ENCODE measurements at regions not wholly inside any gene's neighbourhood (a gene's known extent, or its start where the extent isn't known, plus 50 kb on each side); places are given as distances from the start of the nearest gene placed in this dataset.
"Not testable (repeated sequence)": the region's sequence is repeated elsewhere in the genome, so short reads cannot be mapped to it uniquely, and the experiment has no call there.

DNA sequence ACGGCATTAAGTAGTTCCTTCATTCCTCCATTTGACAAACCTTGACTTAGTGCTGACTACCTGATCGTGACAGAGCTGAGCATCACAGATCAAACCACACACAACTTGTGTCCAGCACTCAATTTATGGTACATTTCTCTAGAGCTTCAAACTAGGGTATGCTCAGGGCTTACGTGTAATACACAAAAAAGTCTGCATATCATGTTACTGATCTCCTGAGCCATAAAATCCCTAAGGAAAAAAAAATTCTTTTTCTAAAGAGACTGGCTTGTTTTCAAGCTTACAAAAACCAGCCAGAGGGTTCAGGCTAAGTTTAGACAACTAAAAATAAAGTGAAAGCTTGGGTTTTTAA, 88.0 kb upstream of the ALKAL2 start:
- DNase-seq (ENCODE audit: low read depth), result no peak

DNA sequence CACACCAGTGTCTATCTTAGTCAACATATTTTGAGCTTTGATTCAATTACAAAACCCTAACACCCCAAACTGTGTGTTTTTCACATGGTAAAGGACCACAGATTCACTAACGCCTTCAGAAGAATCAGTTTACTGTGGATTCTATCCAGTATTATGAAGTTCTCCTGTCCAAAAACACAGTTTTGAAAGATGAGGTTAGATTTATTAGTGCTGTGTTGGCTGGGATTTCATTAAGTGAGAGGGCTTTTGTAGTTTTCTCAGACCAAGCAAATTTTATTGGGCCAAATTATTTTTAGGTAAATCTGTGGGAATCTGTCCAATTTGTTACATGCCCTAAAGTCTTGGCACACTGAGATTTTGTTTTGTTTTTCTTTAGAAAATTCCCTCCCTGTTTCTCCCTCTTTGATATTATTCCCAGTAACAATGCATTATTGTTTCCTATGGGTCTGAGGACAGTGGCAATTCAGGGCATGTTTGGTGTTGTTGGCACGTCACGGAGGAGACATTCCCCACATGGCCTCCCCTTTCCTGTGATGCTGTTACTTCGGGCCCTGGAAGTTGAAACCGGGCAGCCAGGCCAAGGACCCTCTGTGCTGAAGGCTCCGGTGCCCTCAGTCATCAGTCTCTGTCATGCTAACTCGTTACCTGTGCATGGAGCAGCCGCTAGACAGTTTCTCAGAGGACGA, 87.5 kb upstream of the ALKAL2 start:
- no peak for DNase-seq (ENCODE audit: low read depth)

DNA sequence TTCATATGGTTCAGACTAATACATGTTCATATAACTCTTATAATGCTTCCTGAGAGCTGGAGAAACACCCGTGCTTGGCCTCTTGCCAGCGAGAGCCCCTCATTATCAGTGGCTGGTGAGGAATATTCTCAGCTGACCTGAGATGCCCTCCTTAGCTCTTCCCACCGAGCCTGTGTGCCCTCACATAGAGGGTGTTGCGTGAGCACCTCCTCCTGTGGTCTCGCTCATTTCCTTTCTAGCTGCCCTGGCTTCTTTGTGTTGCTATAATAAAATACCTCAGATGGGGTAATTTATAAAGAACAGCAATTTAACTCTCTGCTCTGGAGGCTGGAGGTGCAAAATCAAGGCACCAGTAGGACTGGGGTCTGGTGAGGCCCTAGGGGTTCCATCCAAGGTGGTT, 80.5 kb upstream of the ALKAL2 start:
- DNase-seq (ENCODE audit: low read depth), result no peak

DNA sequence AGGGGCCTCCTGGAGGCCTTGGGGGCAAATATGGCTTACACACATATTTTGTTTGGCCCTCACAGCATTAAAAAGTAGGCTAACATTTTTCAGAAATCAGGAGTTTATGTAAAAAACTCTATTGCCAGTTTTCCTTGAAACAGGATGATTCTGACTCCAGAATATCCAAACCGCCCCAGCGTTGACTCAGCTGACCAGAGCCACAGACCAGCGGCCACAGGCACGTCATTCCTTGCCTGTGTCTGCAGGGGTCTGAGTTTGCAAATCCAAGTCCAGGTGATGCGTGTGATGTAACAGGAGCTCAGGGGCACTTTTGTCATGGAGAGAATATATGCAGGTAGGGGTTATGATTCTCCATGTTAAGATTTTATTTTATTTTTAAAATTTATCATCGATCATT, 79.4 kb upstream of the ALKAL2 start:
- DNase-seq (ENCODE audit: low read depth), result no peak

DNA sequence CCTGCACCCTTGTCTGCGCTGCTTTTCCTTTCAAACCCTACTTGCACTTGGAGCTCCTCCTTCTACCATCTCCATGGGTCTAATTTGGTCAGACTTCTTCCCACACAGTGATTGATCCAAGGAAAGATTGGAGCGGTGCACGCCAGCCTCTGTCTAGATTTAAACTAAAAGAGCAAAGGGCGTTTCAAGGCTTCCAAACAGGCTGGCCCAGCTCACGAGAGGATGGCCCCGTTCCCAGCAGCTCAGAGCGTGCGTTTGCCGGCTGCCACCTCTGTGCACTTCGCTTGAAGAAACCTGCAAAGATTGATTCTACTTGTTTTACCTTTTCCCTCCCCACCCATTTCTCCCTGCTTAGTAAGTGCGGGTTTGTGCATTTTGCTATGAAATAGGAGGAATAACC, 78.8 kb upstream of the ALKAL2 start:
- no peak for DNase-seq (ENCODE audit: low read depth)

DNA sequence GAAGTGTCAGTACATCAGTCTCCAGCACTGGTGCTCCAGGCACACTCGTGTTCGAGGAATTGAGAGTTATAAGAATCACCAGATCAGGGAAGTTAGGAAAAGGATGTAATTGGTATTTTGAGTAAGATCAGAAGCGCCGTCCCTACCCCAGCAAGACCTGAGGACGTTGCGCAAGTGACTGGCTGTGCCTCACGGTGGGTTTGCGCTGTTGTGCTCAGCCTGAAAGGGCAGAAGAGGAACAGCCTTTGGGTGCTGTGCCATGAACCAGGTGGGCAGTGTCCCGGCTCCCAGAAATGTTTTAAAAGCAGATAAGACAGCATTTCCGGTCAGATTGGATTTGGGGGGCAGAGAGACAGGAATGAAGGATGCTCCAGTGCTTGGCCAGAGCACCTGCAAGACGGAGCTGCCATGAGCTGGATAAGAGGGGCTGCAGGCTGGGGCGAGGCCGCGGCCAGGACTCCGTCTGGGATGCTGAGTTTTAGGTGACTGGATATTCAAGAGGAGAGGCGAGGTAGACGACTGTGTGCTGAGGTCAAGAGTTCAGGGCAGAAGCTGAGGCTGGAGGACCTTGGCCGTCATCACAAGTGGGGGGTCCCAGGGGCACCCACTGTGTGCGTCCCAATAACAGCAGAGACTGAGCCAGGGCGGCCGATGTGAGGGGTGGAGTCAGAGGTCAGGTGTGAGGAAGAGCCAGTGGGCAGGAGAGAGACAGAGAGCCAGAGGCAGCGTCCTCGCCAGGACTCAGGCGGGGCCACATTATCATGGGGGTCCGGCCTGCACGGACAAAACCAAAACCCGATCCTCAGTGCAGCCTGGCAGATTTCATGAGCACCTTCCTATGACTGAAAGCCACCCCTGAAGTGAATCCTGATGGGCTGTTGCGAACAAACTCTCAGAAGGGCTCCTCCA, 77.7 kb upstream of the ALKAL2 start:
- no peak for DNase-seq (ENCODE audit: low read depth)

DNA sequence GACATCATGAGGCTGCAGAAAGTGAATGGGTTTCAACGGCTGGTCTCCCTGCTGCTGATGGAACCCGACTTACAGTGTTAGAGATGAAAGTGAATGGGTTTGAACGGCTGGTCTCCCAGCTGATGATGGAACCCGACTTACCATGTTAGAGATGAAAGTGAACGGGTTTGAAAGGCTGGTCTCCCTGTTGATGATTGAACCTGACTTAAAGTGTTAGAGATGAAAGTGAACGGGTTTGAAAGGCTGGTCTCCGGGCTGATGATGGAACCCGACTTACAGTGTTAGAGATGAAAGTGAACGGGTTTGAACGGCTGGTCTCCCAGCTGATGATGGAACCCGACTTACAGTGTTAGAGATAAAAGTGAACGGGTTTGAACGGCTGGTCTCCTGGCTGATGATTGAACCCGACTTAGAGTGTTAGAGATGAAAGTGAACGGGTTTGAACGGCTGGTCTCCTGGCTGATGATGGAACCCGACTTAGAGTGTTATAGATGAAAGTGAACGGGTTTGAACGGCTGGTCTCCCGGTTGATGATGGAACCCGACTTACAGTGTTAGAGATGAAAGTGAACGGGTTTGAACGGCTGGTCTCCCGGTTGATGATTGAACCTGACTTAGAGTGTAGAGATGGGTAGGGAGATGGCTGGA, 76.1 kb upstream of the ALKAL2 start:
- DNase-seq (ENCODE audit: low read depth), result no peak

DNA sequence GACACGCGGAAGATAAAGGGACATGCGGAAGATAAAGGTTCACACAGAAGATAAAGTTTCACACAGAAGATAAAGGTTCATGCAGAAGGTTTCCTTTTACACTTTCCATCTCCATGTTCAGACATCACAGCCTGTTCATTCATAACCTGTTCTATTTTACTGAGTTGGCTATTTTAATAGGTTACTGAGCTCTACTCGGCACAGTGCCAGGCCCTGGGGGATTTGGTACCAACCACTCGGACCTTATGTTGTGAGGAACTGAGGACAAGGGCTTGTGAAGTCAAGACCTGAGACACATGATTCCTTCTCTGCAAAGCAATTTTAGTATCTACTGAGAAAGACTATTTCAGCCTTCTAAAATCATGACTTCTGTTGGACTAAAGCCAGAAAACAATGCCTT, 75.0 kb upstream of the ALKAL2 start:
- no peak for DNase-seq (ENCODE audit: low read depth)

DNA sequence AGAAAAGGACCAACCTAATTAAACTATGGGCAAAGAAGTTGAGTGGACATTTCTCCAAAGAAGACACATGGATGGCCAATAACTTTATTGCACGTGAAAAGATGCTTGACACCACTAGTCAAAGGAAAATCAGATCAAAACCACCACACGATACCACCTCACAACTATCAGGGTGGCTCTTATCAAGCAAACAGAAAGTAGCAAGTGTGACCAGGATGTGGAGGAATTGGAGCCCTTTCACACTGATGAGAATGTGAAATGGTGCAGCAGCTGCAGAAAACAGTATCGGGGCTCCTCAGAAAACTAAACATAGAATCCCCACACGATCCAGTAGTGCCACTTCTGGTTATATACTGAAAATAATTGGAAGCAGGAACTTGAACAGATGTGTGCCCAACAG, 72.2 kb upstream of the ALKAL2 start:
- no peak for DNase-seq (ENCODE audit: low read depth)

DNA sequence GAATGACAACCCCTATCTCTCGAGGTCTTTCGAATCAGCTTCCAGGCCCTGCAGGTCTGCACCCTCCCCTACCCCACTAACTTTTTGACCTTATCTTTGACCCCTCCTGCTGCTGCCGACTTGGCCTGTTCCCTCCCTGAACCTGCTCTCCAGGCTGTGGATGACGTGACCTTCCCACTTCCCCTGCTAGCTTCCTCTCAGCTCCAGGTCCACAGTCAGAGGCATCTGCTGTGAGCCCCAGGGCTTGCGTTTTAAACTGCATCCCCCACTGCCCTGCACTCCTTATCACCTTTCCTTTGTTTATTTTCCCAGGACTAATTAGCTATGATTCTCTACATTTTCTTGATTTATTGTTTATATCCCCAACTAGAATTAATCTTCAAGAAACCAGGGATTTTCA, 71.2 kb upstream of the ALKAL2 start:
- DNase-seq (ENCODE audit: low read depth), result no peak

DNA sequence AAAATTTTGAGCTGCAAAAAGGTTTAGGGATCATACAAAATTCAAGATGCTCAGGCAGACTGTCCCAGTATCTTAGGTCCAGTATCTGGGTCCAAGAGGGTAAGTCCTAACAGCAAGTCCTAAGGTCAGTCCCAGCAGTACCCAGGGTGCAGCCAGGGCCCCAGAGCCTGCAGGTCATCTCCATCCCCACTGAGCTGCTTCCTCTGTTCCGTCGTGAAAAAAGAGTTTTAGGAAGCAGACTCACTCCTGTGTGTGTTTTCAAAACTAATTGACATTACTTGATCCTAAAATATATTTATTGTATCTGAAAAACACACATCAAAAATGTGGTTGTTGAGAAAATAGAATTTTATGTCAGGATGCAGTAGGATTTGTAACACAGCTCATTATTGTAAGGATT, 69.9 kb upstream of the ALKAL2 start:
- no peak for DNase-seq (ENCODE audit: low read depth)

DNA sequence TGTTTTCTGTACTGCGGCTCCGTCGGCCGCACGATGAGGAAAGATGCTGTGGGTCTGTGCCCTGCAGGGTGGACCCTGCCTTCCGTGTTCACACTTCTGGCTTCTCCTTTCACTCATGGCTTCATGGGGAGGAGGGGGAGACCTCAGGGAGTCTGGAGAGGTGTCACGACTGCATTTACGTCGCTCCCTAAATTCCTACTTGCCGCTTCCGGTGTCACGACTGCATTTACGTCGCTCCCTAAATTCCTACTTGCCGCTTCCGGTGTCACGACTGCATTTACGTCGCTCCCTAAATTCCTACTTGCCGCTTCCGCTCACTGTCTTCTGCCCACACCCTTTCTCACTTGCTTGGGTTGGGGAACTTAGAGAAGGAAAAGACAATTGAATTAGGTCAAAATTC, 68.4 kb upstream of the ALKAL2 start:
- not testable (repeated sequence) for DNase-seq (ENCODE audit: low read depth)

DNA sequence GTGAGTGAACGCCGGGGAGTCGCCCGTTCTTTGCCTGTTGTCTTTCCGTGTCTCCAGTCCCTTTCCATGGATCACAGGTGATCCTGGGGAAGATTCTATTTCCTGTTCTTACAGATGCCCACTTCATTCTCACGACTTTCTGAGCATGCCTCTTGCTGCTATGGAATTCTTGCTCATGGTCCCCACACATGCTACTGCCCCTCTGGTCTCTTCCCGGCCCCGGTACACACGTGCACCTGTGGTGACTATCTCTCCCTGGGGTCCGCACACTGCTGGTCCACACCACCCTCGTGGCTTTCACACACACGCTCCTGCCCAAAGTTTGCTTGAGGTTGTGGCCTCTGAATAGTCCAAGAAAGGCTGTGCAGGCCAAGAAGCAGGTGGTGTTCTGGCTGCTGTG, 67.9 kb upstream of the ALKAL2 start:
- DNase-seq (ENCODE audit: low read depth), result no peak

DNA sequence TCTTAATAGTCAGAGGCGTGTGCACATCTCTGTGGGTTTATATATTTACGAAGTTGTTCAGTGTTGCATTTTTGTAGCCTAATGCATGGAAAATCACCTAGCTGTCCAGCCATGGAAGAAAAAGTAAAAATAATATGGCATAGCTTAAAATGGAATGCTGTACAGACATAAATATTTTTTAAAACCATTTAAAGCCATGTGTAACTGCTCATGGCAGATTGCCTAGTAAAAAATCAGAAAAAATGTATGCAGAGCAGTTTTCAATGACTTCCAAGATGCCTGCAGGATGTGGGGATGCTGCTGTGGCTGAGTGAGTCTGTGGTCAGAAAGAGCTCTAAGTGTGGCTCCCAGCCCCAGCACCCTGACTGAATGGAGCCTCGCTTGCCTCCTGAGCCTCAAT, 64.8 kb upstream of the ALKAL2 start:
- no peak for DNase-seq (ENCODE audit: low read depth)

DNA sequence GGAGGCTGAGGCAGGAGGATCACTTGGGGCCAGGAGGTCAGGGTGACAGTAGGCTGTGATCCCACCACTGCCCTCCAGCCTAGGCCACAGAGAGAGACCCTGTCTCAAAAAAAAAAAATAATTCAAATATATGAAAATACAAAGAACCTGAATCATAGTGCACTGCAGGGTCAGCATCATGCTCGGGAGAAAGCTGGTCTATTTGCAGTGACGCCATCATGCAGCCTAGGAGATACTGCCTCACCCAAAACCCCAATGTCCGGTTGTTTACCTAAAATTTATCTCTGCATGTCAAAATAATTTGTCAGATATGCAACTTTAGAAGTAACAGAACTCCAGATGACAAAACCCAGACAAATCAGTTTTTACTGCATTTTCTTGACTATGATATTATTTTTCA, 61.5 kb upstream of the ALKAL2 start:
- no peak for DNase-seq (ENCODE audit: low read depth)

DNA sequence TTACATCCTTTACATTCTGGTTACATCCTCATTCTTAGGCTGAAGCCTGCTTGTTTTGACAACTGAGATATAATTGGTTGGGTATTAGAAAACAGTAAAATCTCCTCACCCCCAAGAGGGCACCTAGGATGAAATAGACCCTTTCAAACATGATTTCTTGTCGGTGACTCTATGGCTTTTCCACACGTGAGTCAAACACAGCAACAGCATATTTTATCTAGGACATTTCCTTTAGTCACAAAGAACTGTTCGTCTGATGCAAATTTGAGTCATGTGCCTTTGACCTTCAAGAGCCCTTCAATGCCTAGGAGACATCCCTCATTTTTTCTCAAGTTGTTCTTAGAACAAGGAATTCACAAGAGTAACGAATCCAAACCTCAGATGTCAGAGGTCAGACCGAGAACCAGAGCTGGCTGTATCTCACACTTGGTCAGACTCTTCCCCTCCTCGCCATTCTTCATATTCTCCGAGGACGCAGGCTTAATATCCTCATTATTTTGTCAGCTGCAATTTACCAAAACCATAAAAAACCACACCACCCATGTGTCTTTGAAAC, 60.5 kb upstream of the ALKAL2 start:
- DNase-seq (ENCODE audit: low read depth), result no peak

DNA sequence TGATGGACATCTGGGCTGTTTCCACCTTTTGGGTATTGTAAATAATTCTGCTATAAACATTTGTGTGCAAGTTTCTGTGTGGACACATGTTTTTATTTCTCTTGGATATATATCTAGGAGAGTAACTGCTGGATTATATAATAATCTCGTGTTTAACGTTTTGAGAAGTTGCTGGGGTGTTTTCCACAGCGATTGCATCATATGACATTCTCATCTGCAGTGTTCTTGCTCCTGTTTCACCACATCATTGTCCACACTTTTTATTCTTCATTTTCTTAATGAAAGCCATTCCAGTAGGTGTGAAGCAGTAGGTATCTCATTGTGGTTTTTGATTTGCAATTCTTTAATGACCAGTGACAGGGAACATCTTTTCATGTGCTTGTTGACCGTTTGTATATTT, 56.9 kb upstream of the ALKAL2 start:
- no peak for DNase-seq (ENCODE audit: low read depth)

DNA sequence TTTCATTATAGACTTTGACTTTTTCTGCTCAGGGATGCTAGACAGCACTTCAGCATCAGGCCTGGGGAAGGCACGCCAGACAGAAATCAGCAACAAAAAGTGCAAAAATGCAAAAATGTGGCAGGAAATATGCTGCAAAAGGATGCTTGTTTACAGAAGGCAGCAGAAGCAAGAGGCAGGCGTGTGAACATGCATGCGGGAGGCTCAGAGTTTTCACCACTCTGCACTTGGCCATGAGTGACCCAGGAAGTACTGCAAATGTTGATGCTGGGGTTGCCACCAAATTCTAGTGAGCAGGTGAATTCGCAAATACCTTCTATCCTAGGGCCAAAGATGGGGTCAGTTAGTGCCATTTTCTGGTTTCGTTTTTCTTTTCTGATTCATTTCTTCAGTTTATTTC, 55.5 kb upstream of the ALKAL2 start:
- DNase-seq (ENCODE audit: low read depth), result no peak

DNA sequence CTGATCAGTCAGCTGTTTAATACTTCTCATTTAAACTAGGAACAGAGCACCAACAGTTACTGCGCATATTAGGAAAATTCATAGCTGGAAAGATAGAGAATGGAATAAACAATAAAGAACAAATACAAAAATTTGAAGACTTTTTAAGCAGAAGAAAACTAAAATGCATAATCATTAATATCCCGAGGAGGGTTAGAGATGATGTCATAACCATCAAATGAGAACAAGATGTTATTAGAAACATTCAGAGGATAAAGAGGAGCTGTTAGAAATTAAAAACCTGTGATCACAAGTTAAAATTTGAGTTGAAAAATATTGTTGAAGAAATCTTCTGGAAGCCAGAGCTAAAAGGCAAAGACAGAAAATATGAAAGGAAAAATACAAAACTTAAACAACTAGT, 54.0 kb upstream of the ALKAL2 start:
- DNase-seq (ENCODE audit: low read depth), result no peak

DNA sequence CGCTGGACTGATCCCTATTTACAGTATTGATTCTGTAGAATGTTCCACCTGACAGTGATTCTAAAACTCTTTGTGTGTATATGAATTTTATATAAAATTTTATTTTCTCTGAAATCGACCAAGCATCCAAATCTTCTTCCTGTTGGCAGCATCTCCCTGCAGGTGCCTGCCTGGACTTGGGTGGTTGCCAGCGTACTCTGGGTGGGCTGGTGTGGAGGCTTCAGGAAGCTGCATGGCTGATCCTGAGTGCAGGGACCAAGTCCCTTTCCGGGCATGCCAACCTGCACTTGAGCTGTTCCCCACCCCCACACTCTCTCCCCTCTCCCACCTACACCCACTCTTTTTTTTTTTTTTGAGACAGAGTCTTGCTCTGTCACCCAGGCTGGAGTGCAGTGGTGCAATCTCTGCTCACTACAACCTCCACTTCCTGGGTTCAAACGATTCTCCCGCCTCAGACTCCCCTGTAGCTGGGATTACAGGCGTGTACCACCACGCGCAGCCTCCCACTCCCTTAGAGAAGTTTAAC, 53.2 kb upstream of the ALKAL2 start:
- DNase-seq (ENCODE audit: low read depth), result no peak
